ENCODE measurements at regions not wholly inside any gene's neighbourhood (a gene's known extent, or its start where the extent isn't known, plus 50 kb on each side); places are given as distances from the start of the nearest gene placed in this dataset.

DNA sequence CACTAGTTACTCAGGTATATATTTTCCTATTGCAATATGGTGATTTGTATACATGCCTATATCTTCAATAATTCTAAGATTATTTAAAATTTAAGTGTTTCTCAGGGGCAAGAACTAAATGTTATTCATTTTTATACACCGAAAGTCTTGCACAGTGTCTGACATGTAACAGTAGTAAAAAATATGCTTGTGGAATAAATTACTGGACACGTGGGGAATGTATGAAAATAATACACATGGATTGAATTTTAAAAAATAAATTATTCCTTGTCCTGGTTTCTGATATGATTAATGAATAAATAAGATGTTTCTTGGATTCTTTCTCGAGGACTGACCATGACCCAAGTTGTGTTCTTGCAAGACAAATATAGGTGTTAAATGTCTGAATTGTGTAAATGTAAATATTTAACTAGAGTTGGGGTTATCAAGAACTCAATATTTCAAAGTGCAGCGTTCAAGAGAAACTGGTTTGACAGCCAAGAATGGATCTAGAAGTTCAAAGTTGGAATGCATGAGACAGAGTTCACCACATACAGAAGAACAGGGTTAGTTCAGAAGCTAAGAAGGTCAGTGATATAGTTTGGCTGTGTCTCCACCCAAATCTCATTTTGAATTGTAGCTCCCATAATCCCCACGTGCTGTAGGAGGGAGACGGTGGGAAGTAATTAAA, 142.1 kb upstream of the SPAG17 start:
- TF ChIP-seq POLR2AphosphoS5 (IDR thresholded peaks at IDR 0.05; ENCODE audit: low read depth, low read length) (no peak), SIN3A (IDR thresholded peaks at IDR 0.05; ENCODE audit: borderline replicate concordance, insufficient read depth, low read length) (no peak), TAF1 (IDR thresholded peaks at IDR 0.05; ENCODE audit: borderline replicate concordance, insufficient read depth, low read length) (no peak), FOXP2 (optimal IDR thresholded peaks at IDR 0.05; ENCODE audit: borderline replicate concordance, extremely low read depth, extremely low read length, insufficient read depth) (no peak)
- TF ChIP-seq, protein P1, sequence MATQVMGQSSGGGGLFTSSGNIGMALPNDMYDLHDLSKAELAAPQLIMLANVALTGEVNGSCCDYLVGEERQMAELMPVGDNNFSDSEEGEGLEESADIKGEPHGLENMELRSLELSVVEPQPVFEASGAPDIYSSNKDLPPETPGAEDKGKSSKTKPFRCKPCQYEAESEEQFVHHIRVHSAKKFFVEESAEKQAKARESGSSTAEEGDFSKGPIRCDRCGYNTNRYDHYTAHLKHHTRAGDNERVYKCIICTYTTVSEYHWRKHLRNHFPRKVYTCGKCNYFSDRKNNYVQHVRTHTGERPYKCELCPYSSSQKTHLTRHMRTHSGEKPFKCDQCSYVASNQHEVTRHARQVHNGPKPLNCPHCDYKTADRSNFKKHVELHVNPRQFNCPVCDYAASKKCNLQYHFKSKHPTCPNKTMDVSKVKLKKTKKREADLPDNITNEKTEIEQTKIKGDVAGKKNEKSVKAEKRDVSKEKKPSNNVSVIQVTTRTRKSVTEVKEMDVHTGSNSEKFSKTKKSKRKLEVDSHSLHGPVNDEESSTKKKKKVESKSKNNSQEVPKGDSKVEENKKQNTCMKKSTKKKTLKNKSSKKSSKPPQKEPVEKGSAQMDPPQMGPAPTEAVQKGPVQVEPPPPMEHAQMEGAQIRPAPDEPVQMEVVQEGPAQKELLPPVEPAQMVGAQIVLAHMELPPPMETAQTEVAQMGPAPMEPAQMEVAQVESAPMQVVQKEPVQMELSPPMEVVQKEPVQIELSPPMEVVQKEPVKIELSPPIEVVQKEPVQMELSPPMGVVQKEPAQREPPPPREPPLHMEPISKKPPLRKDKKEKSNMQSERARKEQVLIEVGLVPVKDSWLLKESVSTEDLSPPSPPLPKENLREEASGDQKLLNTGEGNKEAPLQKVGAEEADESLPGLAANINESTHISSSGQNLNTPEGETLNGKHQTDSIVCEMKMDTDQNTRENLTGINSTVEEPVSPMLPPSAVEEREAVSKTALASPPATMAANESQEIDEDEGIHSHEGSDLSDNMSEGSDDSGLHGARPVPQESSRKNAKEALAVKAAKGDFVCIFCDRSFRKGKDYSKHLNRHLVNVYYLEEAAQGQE (IDR thresholded peaks at IDR 0.05; ENCODE audit: insufficient read depth in 1 of 2, low read depth in 2 of 2, low read length in 2 of 2) = no peak

DNA sequence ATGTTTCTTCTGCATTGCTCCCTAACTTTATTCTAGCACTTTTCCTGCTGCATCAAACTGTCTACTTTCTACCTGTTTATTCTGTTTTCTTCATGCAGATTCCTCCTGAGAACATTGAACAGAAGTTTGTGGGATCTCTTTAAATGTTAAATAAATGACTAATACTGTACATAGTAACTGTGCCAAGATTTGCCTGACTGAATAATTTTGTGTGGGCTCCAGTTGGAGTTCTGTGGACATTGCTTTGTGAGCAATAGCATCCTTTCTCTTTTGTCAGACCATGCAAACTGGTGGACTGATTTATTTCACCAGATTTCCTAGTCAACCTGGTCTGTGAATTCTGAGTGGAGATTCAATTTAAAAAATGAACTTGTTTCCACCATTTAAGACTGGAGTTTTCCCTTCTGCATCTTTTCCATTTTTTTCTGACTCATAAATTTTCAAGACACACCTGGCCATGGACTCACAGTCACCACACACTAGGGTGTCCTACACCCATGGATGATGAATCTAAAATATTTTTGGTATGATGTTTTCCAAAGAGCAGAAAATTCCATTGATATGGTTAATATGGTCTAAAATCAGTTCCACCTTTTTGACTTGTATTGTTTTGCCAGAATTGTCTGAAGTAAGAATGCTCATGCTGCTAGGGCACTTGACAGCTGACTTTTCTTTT, 140.7 kb upstream of the SPAG17 start:
- no peak for TF ChIP-seq SIN3A (IDR thresholded peaks at IDR 0.05; ENCODE audit: borderline replicate concordance, insufficient read depth, low read length)
- TF ChIP-seq FOXP2 (optimal IDR thresholded peaks at IDR 0.05; ENCODE audit: borderline replicate concordance, extremely low read depth, extremely low read length, insufficient read depth) = no peak
- no peak for TF ChIP-seq TAF1 (IDR thresholded peaks at IDR 0.05; ENCODE audit: borderline replicate concordance, insufficient read depth, low read length)

DNA sequence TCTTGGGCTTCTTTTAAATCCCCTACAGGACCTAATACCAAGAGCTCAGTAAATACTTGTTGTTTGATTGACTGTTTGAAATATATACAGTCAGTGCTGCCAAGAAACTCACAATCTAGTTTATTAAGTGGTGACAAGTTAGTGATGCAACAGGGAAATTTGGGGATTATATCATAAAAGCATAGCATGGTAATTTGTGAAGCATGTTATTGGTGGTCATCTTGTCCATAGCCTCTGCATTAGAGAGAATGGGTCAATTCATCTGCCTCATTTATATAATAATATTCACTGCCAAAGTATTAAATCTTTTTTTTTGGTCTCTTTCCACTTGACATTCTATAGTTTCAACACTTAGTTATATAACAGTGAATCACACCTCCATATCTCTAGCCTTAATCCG, 138.2 kb upstream of the SPAG17 start:
- TF ChIP-seq TAF1 (IDR thresholded peaks at IDR 0.05; ENCODE audit: borderline replicate concordance, insufficient read depth, low read length) (no peak), FOXP2 (optimal IDR thresholded peaks at IDR 0.05; ENCODE audit: borderline replicate concordance, extremely low read depth, extremely low read length, insufficient read depth) (no peak), POLR2AphosphoS5 (IDR thresholded peaks at IDR 0.05; ENCODE audit: low read depth, low read length) (no peak), SIN3A (IDR thresholded peaks at IDR 0.05; ENCODE audit: borderline replicate concordance, insufficient read depth, low read length) (no peak)
- TF ChIP-seq, protein P1 (IDR thresholded peaks at IDR 0.05; ENCODE audit: insufficient read depth in 1 of 2, low read depth in 2 of 2, low read length in 2 of 2) = no peak

DNA sequence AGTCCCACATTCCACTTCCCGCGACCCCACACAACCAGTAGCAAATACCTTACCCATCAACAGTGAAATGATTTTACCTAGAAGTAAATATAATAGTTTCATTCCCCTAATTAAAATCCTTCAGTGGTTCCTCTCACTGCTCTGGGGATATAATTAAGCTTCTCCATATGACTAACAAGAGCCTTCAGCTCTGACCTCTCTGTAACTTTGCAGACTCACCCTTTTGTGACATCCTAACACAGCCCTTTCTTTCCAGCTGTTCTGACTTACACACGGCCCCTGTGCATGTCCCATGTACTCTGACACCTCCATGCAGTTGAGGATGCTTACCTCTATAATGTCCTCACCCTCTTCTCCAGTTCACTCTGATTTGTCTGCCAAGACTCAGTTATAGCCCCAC, 137.3 kb upstream of the SPAG17 start:
- no peak for TF ChIP-seq FOXP2 (optimal IDR thresholded peaks at IDR 0.05; ENCODE audit: borderline replicate concordance, extremely low read depth, extremely low read length, insufficient read depth)

DNA sequence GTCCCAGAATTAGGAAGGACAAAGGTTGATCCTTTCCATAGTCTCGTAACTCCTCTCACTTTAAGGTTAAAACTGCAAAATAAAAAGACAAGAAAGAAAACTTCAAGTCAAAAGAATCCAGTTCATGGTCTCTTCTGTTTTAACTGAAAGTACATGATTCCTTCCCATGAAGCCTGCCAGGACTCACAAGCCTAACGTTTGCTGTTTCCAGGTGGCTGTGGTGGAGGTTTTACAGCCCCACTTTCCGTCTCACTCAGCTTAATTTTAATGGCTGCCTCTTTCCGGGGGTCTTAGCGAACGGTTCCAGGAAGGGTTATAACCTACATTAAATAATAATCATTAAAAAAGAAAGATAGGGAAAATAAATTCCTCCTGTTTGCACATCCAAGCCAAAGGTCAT, 136.8 kb upstream of the SPAG17 start:
- TF ChIP-seq TAF1 (IDR thresholded peaks at IDR 0.05; ENCODE audit: borderline replicate concordance, insufficient read depth, low read length) (no peak), FOXP2 (optimal IDR thresholded peaks at IDR 0.05; ENCODE audit: borderline replicate concordance, extremely low read depth, extremely low read length, insufficient read depth) (no peak), SIN3A (IDR thresholded peaks at IDR 0.05; ENCODE audit: borderline replicate concordance, insufficient read depth, low read length) (no peak), POLR2AphosphoS5 (IDR thresholded peaks at IDR 0.05; ENCODE audit: low read depth, low read length) (no peak)
- TF ChIP-seq, protein P1 (IDR thresholded peaks at IDR 0.05; ENCODE audit: insufficient read depth in 1 of 2, low read depth in 2 of 2, low read length in 2 of 2) = no peak
